CD4-positive, alpha-beta T cell treated with Interleukin-4 for 4 hours (primary cell): ENCODE measurements at regions not wholly inside any gene's neighbourhood (a gene's known extent, or its start where the extent isn't known, plus 50 kb on each side); places are given as distances from the start of the nearest gene placed in this dataset.
"Not testable (repeated sequence)": the region's sequence is repeated elsewhere in the genome, so short reads cannot be mapped to it uniquely, and the experiment has no call there.

Experiments
- DNase-seq: peaks from one replicate; pipeline ENCODE4 v3.0.0-alpha.2; 2020

DNA sequence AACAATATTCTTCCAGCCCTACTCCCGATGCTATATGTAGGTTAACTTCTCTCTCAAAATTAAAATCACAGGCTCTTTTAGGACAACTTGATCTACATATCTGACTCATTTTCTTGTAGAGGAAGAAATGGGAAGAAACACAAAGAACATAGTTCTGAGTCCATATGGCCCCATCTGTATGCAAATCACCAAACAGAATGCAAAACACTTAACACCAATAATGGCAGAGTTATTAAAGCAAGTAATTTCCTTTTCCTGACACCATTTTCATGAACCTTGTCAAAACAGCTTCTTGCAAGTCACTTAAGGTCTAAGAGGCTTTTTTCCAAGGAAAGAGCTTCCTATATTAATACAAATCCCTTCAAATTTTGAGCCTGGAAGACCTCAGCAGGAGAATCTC lies 300.4 kb upstream of the CLEC14A start:
- no peak for DNase-seq

GRCh38 chr14:38554026-38554425 lies 298.1 kb upstream of the CLEC14A start:
- no peak for DNase-seq

- DNase-seq = no peak
Observed at GRCh38 chr14:38553586-38553985, 297.7 kb upstream of the CLEC14A start.

DNA sequence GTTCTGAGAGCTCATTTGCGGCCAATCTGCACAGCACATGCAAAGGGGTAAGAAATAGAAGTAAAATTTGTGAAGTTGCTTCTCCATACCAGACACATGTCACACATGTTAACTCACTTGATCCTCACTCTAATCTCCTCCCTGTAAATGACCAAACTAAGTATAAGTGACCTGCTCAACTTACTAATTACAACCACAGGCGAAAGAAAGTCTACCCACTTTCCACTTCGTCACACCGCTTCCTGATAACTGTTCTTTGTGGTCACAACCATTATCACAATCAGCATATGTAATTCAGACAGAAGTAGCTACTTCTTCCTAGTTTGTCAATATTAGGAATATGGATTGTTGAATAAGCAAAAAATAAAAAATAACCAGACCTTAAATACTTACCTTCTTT lies 293.7 kb upstream of the CLEC14A start:
- no peak for DNase-seq

DNA sequence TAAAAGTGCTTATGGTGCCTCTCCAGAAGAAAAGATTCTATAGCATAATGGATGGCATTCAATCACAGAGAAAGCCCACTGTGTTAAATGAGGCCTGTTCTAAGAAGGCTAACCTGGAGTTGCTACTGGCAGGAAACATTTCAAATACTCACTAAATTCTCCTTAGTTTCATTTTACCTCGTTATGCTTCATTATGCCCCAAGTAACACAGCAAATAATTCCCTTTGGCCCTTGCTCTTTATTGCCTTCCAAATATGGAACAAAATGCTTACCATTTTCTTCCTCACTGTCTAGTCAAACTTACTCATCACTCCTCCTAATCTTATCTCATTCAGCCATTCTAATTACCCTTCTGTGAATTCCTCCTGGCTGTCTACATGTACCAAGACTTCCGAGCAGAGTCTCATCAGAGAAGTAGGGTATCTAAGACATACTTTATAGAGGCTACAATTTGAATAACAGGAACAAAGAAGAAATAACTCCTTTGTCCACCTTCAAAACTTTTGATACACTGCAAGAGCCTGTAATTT lies 292.1 kb upstream of the CLEC14A start:
- DNase-seq = no peak

DNA sequence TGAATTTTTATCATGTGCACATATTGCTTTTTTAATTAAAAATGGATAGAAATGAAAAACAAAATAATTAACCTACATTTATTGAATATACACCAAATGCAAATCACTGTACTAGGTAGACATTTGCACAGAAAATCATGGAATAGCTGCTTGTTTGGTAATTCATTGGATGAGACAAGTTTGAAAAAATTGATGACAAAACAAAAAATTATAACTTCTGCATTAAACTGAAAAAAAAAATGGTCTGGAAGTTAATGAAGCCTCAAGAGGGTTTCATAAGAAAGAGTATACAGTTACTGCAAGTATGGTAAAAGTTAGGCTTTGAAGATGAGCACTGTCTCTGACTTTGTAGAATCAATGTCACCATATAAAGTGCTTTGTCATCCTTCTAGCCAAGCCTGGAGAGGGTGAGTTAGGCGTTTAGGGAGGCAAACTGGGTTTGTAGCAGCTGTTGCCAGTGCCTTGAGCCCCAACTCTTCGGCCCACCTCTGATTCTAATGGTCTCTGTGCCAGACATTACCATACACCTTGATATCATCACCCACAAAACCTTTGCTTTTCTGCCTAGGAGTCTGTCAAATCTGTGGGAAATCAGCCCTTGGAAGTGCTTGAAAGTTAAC lies 291.1 kb upstream of the CLEC14A start:
- no peak for DNase-seq

- DNase-seq = no peak
Observed at GRCh38 chr14:38544776-38545175, 288.9 kb upstream of the CLEC14A start.

- not testable (repeated sequence) for DNase-seq
Observed at GRCh38 chr14:38543851-38544250, 288.0 kb upstream of the CLEC14A start.

DNA sequence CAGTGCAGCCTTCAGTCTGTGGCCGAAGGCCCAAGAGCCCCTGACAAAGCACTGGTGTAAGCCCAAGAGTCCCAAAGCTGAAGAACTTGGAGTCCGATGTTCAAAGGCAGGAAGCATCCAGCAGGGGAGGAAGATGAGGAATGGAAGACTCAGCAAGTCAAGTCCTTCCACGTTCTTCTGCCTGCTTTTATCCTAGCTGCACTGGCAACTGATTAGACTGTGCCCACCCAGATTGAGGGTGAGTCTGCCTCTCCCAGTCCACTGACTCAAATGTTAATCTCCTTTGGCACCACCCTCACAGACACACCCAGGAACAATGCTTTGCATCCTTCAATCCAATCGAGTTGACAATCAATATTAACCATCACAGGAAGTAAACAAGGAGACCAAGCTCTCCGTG lies 282.2 kb upstream of the CLEC14A start:
- DNase-seq = not testable (repeated sequence)

- no peak for DNase-seq
Observed at GRCh38 chr14:38536376-38537038, 280.6 kb upstream of the CLEC14A start.

- DNase-seq = no peak
Observed at GRCh38 chr14:38528582-38528981, 272.7 kb upstream of the CLEC14A start.

DNA sequence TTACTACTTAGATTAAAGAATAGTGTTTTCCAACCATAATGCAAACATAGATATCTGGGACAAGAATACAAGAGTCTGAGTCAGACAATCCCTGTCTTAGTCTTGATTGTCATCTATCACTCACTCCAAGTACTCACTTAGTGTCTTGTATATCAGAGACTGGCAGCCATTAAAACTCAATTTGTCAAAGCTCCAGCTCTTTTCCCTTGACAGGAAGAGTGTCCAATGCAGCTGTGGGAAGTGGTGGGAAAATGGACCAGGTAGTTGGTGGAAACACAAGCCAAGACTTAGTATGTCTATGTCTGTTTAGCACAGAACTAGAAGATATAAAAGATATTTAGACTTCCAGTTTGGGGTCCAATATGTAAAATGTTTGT lies 271.6 kb upstream of the CLEC14A start:
- DNase-seq = no peak

DNA sequence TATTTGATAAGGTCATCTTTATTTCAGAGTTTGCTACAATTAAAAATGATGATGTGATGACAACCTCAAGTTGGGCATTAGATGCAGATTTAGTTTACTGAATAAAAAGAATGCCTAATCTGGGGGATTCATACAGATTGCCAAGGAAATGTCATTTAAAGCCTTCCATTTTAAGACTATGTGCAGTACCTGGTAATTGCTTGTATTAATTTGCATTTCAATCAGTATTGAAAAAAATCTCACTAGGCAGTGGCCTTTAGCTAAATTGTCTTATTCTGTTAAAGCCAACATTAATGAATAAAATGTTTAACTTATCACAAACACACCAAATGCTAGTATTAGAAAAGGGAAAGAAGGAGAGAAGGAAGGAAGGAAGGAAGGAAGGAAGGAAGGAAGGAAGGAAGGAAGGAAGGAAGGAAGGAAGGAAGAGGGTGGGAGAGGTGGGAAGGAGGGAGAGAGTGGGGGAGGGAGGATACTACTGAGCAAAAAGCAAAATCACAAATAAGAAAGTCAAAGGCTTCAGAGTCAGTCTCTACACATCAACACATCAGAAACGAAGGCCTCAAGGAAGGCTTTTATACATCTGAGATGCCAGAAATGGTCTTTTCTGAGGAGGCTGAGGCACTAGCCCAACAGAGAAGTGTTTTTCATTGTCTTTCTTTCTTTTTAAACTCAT lies 271.1 kb upstream of the CLEC14A start:
- no peak for DNase-seq

GRCh38 chr14:38524636-38525509 lies 269.0 kb upstream of the CLEC14A start:
- DNase-seq = no peak

- no peak for DNase-seq
Observed at GRCh38 chr14:38522724-38523123, 266.8 kb upstream of the CLEC14A start.

- no peak for DNase-seq
Observed at GRCh38 chr14:38521591-38521990, 265.7 kb upstream of the CLEC14A start.

GRCh38 chr14:38517426-38517825 lies 261.5 kb upstream of the CLEC14A start:
- no peak for DNase-seq

DNA sequence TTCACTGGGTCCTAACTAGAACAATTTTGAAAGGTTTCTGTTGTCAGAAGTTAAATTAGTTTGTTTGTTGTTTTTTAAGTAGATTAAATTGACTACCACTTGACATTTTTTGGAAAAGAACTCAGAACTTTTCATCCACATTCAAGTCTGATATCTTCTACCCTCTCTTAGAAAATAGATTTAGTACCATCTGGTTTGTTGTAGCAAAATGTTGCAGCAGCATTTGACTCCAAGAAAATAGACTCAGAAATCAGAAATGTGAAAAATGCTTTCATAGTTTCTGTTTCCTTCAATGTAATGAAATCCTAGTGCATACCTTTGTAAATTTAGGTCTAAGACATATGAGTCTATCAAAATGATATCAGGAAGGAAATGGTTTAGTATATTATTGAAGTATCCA lies 256.3 kb upstream of the CLEC14A start:
- DNase-seq = no peak

- DNase-seq = no peak
Observed at GRCh38 chr14:38507299-38507698, 251.4 kb upstream of the CLEC14A start.

DNA sequence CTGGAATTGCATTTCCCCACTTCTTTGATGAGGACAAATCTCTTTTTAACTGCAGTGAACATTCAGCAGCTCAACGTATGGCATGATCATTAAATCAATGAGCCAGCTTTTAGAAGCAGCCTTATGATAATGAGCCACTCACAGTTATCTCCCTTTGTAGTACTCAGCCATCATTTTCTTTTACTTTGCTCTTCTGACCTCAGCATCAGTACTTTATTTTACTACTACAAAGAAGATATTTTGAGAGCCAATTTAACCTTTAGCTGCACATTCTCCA lies 250.0 kb upstream of the CLEC14A start:
- DNase-seq = no peak

GRCh38 chr14:38505221-38505972 lies 249.5 kb upstream of the CLEC14A start:
- no peak for DNase-seq

GRCh38 chr14:38504175-38504574 lies 248.3 kb upstream of the CLEC14A start:
- DNase-seq = no peak

- DNase-seq = no peak
Observed at GRCh38 chr14:38502239-38502638, 246.3 kb upstream of the CLEC14A start.
